ENCODE measurements at regions not wholly inside any gene's neighbourhood (a gene's known extent, or its start where the extent isn't known, plus 50 kb on each side); places are given as distances from the start of the nearest gene placed in this dataset.

DNA sequence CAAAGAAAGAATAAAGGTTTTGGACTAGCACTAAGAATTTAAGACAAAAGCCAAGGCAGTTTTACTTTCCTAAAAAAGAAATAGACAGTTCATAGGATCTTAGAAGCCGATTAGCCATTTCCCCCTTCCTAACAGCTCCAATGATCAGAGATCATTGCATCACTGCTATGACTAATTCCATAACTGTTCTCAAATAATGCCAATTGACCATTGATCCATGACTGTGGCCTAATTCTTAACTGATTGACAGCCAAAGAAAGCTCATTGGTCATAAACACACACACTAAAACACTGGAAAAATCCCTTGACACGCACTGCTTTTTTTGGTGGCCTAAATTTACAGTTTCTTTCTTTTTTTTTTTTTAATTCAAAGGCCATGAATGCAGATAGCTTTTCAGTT lies 345.0 kb upstream of the ACVR2A start:
- DNase-seq: no peak

DNA sequence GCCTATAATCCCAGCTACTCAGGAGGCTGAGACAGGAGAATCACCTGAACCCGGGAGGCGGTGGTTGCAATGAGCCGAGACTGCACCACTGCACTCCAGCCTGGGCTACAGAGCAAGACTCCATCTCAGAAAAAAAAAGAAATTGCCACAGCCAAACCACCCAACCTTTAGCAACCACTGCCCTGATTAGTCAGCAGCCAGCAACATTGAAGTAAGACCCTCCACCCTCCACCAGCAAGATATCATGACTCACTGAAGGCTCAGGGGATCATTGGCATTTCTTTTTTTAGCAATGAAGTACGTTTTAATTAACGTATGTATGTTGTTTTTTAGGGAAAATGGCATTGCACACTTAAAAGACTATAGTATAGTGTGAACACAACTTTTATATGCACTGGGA lies 349.1 kb upstream of the ACVR2A start:
- DNase-seq: no peak

DNA sequence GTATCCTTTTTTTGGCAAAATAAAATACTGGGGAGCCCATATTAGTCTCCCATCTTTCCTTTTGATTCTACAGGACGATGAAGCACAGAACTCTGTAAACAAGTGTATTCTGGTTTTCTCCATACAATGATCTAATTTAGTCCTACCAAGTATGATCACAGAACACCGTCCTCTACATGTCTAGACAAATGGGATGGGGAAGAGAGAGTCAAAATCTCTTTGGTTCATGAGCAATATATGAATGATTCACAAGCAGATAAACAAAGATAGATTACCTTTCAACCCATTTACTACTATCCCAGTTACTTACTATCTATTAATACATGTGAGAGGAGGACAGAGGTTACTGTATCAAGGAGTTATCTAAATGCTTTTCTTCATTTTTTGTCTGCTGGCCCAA lies 352.4 kb upstream of the ACVR2A start:
- DNase-seq: no peak

- DNase-seq: no peak
These were observed 353.3 kb upstream of the ACVR2A start for GRCh38 chr2:147491506-147491905.

DNA sequence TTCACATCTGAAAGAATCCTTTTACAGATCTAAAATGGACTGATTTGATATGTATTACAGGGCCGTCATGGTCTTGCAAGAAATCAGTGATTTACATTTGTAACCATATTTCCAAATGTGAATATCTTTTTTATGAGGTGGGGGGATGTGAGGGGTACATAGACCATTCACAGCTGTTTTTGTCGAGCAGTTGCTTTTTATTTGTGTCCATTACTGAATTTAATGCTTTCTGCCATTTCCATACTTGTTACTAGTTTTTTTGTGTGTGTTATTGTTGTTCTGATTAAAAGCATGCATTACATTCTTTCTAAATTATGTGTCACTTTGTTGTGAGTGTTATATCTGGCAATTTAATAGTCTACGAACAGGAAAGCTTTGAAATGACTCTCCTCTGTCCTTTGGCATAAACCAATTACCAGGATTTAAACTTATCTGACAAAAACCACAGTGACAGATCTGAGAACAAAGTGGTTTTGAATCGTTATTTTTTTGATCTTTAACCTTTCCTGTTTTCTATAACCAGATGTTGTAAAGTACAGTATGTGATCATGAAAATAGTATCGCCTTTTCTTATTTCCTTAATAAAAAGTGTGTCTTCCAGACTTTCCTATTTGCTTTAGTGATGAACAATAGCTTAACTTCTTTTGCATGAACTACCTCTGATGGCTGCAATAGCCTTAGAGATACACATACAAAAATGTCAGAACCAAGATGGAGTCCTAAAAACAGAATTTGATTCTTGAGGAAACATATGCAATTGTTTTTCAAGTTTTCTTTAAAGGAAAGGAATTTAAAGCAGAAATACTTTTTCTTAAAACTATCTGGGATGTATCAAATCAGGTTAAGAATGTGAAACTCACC lies 354.2 kb upstream of the ACVR2A start:
- no peak for DNase-seq

DNA sequence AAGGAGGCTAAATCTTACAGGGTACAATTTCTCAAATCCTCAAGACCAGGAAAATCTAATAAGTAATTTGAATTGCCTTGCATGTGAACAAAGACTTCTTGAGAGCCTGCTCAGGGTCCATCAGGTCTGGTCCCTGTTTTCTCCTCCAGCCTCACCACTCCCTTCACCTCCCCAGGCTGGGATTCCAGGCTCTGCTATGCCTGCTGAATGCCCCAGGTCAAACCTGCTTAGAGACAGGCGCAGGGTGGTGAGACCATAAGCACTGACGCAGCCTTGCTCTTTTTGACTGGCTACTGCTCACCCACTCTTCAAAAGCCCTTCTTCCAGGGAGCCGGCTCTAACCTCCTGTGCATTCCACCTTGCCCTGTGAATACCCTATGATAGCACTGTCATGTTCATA lies 356.4 kb upstream of the ACVR2A start:
- no peak for DNase-seq

- DNase-seq: no peak
These were observed 356.9 kb upstream of the ACVR2A start for GRCh38 chr2:147487978-147488289.

DNA sequence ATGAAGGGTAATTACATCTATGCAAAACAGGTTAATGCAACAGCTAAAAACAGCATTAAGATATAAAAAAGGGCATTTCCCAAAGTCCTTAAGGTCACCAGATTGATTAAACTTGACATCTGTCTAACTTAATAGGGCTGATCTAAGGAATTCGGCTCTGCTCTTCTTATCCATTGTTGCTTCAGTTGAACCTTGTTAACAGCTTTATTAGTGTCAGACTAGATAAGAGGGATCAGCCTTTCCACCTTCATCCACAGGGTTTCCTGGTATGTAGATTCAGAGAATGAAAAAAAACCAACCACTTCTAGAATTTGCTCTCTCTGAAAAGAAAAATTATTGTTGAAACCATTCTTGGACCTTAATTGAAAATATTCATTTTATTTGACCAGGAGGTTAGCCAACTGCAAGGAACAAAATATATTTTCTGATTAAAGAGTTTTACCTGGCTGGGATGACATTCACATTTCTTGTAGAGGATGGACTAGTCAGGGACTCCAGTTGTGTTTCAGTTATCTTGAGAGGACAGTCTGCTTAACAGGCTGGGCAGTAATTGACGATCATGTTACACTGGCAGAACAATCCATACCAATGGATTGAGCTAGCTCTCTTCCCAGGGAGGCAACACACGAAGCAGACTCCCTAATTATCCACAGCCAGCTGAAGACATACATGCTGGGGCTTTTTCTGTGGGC lies 357.4 kb upstream of the ACVR2A start:
- DNase-seq: no peak

GRCh38 chr2:147485210-147485851 lies 359.5 kb upstream of the ACVR2A start:
- DNase-seq: no peak

- DNase-seq: no peak
These were observed 360.9 kb upstream of the ACVR2A start for GRCh38 chr2:147483911-147484310.

- DNase-seq: no peak
These were observed 361.7 kb upstream of the ACVR2A start for GRCh38 chr2:147482916-147483669.

DNA sequence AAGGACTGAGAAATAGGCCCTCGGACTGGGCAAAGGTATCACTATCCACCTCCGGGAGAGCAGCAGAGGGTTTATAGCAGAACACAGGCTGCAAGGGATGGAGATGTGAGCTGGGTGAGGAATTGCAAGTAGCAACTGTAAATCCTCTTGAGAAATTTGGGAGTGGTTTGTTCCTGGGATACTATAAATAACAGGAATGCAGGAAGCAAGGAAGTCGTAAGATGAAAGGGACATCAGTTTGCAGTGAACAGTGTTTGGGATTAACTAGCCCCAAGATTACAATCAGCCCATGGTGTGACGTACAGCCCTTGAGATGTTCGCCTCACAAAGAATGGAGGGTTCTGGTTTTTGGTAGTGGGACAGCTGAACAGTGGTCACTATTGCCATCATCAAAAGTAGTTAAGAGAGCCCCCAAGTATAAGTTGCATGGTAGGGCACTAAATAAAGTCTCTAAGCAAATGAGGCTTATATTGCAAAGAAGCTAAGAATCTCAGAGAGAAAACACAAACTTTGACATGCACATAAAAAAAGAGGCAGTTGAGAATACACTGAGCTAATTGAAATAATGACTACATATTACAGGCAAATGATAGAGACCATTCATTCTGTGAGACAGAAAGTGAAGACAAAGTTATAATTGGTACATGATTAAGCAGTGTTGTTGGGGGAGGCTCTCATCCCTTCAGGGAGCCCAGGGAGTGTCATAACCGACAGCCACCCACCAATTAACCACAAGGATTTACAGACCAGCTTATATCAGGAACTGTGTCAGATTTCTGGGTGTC lies 362.5 kb upstream of the ACVR2A start:
- no peak for DNase-seq

- no peak for DNase-seq
These were observed 365.5 kb upstream of the ACVR2A start for GRCh38 chr2:147479358-147479757.

GRCh38 chr2:147473075-147473474 lies 371.8 kb upstream of the ACVR2A start:
- DNase-seq: no peak

- DNase-seq: no peak
These were observed 373.7 kb upstream of the ACVR2A start for GRCh38 chr2:147471126-147471525.

DNA sequence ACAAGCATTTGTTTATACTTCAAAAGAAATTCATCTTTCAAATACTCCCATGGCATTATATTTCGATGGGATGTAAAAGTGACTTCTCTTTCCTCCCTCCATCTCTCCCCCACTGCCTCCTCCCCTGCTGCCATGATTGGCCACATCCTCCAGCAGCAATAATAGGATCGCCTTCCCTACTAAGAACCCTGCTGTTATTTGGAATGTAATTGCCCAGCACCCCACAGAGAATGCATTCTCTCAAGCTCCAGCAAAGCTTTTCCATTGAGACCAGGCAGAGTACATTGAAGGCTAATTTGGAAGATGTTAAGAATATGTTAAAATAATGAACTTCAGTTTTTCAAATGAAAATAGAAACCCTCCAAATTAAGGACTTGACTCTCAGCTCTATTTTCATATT lies 375.4 kb upstream of the ACVR2A start:
- no peak for DNase-seq

GRCh38 chr2:147468963-147469362 lies 375.9 kb upstream of the ACVR2A start:
- DNase-seq: no peak

DNA sequence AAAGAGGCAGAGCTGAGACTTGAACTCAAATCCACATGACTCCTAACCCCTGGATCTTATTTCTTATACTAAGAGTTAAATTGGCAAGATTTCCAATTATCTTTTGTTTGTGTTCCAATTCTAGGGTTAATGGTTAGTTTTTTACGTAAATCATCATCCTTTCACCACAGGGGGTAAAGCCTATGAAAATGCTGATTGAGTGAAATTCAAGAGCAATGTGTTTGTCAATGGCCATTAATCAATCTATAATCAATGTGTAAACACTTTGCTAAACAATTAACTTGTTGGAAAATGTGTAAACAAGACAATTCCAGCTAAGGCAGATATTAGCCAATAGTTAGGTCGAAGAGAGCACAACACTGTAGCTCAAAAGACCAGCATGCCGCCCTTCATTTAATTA lies 376.5 kb upstream of the ACVR2A start:
- no peak for DNase-seq

- no peak for DNase-seq
These were observed 377.4 kb upstream of the ACVR2A start for GRCh38 chr2:147467441-147467840.

DNA sequence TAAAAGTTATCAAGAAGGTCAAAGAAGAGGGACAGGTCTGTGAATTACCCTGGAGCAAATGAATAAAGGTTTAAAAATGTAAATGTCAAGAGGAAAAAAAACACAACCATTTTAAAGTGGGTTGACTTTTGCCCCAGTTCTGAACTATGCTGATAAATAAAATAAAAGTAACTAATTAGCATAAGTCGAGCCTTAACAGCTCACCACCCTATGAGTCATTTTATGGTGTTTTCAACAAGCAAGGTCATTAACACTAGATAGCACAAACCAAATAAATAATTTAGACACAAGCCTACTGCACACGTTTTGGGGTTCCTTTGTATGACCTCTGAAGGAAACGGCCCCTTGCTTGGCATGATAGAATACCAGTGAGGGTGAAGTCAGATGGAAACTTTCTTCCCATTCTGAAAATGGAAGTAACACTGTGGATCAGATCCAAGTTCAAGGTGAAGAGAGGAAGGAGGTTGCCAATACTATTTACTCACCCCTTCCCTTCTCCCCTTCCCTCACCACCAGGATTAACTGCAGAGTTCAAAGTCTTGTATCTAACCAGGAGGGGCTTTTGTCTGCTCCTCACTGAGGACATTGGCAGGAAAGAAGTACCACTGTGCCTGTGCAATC lies 380.0 kb upstream of the ACVR2A start:
- DNase-seq: no peak

- DNase-seq: no peak
These were observed 380.8 kb upstream of the ACVR2A start for GRCh38 chr2:147463881-147464520.

DNA sequence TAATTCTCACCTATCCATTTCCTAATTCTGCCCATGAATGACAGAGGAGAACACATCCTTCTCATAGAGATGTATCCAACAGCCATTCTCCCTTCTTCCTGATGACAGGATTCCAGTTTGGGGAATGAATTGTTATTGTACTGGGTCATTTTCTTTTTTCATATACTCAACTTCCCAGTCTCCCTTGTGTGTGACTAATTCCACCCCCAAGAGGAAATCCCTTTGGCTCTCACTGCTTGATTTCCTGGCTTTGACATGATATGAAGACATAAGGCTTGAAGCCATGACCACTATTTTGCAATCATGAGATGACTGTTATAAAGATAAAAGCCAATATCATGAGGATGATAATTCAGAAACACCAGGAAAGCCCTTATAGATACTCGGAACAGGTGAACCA lies 384.7 kb upstream of the ACVR2A start:
- DNase-seq: no peak
